Activated naive CD8-positive, alpha-beta T cell (primary cell): ENCODE measurements at regions not wholly inside any gene's neighbourhood (a gene's known extent, or its start where the extent isn't known, plus 50 kb on each side); places are given as distances from the start of the nearest gene placed in this dataset.

Source experiments
- H3K27ac Mint-ChIP-seq: one replicate; pipeline ENCODE4 v1.8.0; 2021; ENCODE audit warnings: mixed read lengths
- H3K27me3 Mint-ChIP-seq: one replicate; pipeline ENCODE4 v1.8.0; 2021; ENCODE audit warnings: mixed read lengths
- H3K36me3 Mint-ChIP-seq: one replicate; pipeline ENCODE4 v1.8.0; 2021; ENCODE audit warnings: mixed read lengths
- H3K4me1 Mint-ChIP-seq: one replicate; pipeline ENCODE4 v1.8.0; 2021; ENCODE audit warnings: low read depth, mixed read lengths
- H3K4me3 Mint-ChIP-seq: one replicate; pipeline ENCODE4 v1.8.0; 2021; ENCODE audit warnings: mild to moderate bottlenecking, mixed read lengths
- H3K9me3 Mint-ChIP-seq: one replicate; pipeline ENCODE4 v1.8.0; 2021; ENCODE audit warnings: low read depth, mixed read lengths

- Mint-ChIP-seq H3K9me3 (peaks cover 4% of the 10 kb centered on the region), H3K4me3 (no peak overlapping the region), H3K36me3 (no peaks in the 10 kb centered on the region), H3K27me3 (peaks cover 30% of the 10 kb centered on the region), H3K27ac (no peak overlapping the region), H3K4me1 (peaks cover 10% of the 10 kb centered on the region)
Observed at GRCh38 chr18:5632041-5632440, 88.2 kb upstream of the EPB41L3 start.

GRCh38 chr18:5630900-5631413, 87.2 kb upstream of the EPB41L3 start:
- Mint-ChIP-seq H3K36me3 (no peaks in the 10 kb centered on the region), H3K27me3 (peaks cover 26% of the 10 kb centered on the region), H3K9me3 (peaks cover under 1% of the 10 kb centered on the region), H3K4me1 (peaks cover 10% of the 10 kb centered on the region), H3K27ac (no peak overlapping the region), H3K4me3 (peak overlapping the region; percentile 33)

GRCh38 chr18:5630057-5630899, 86.5 kb upstream of the EPB41L3 start:
- peaks cover 10% of the 10 kb centered on the region for H3K4me1 Mint-ChIP-seq
- H3K27ac Mint-ChIP-seq = no peak overlapping the region
- H3K36me3 Mint-ChIP-seq = no peaks in the 10 kb centered on the region
- H3K9me3 Mint-ChIP-seq = no peaks in the 10 kb centered on the region
- no peak overlapping the region for H3K4me3 Mint-ChIP-seq
- peaks cover 25% of the 10 kb centered on the region for H3K27me3 Mint-ChIP-seq

- H3K4me3 Mint-ChIP-seq = no peak overlapping the region
- peaks cover 22% of the 10 kb centered on the region for H3K27me3 Mint-ChIP-seq
- H3K4me1 Mint-ChIP-seq = peaks cover 10% of the 10 kb centered on the region
- no peak overlapping the region for H3K27ac Mint-ChIP-seq
- no peaks in the 10 kb centered on the region for H3K9me3 Mint-ChIP-seq
- H3K36me3 Mint-ChIP-seq = no peaks in the 10 kb centered on the region
Observed at GRCh38 chr18:5628512-5629255, 84.9 kb upstream of the EPB41L3 start.

- H3K36me3 Mint-ChIP-seq = no peaks in the 10 kb centered on the region
- H3K9me3 Mint-ChIP-seq = no peaks in the 10 kb centered on the region
- peaks cover 19% of the 10 kb centered on the region for H3K27me3 Mint-ChIP-seq
- peak overlapping the region; percentile 71 for H3K4me3 Mint-ChIP-seq
- no peak overlapping the region for H3K27ac Mint-ChIP-seq
- H3K4me1 Mint-ChIP-seq = peaks cover 10% of the 10 kb centered on the region
Observed at GRCh38 chr18:5627776-5628511, 84.1 kb upstream of the EPB41L3 start.

GRCh38 chr18:5626130-5626880, 82.5 kb upstream of the EPB41L3 start:
- Mint-ChIP-seq H3K4me1 (peaks cover 8% of the 10 kb centered on the region), H3K4me3 (no peak overlapping the region), H3K27ac (no peak overlapping the region), H3K27me3 (peaks cover 13% of the 10 kb centered on the region), H3K36me3 (no peaks in the 10 kb centered on the region), H3K9me3 (no peaks in the 10 kb centered on the region)

- Mint-ChIP-seq H3K36me3 (no peaks in the 10 kb centered on the region), H3K27ac (no peak overlapping the region), H3K9me3 (no peaks in the 10 kb centered on the region), H3K4me1 (peaks cover 7% of the 10 kb centered on the region), H3K27me3 (peaks cover 9% of the 10 kb centered on the region), H3K4me3 (no peak overlapping the region)
Observed at GRCh38 chr18:5625076-5625475, 81.3 kb upstream of the EPB41L3 start.

- Mint-ChIP-seq H3K4me3 (no peak overlapping the region), H3K9me3 (no peaks in the 10 kb centered on the region), H3K27ac (no peak overlapping the region), H3K36me3 (no peaks in the 10 kb centered on the region), H3K4me1 (peaks cover 2% of the 10 kb centered on the region), H3K27me3 (peaks cover 9% of the 10 kb centered on the region)
Observed at GRCh38 chr18:5622905-5623304, 79.1 kb upstream of the EPB41L3 start.

- no peaks in the 10 kb centered on the region for H3K9me3 Mint-ChIP-seq
- no peaks in the 10 kb centered on the region for H3K4me1 Mint-ChIP-seq
- H3K4me3 Mint-ChIP-seq = no peak overlapping the region
- H3K27ac Mint-ChIP-seq = no peak overlapping the region
- peaks cover 9% of the 10 kb centered on the region for H3K27me3 Mint-ChIP-seq
- H3K36me3 Mint-ChIP-seq = no peaks in the 10 kb centered on the region
Observed at GRCh38 chr18:5620289-5620688, 76.5 kb upstream of the EPB41L3 start.

- Mint-ChIP-seq H3K4me1 (no peaks in the 10 kb centered on the region), H3K27me3 (peaks cover 9% of the 10 kb centered on the region), H3K4me3 (no peak overlapping the region), H3K27ac (no peak overlapping the region), H3K36me3 (no peaks in the 10 kb centered on the region), H3K9me3 (no peaks in the 10 kb centered on the region)
Observed at GRCh38 chr18:5619376-5619775, 75.6 kb upstream of the EPB41L3 start.

- H3K27me3 Mint-ChIP-seq = peaks cover 9% of the 10 kb centered on the region
- no peak overlapping the region for H3K27ac Mint-ChIP-seq
- no peaks in the 10 kb centered on the region for H3K36me3 Mint-ChIP-seq
- H3K9me3 Mint-ChIP-seq = no peaks in the 10 kb centered on the region
- no peak overlapping the region for H3K4me3 Mint-ChIP-seq
- H3K4me1 Mint-ChIP-seq = no peaks in the 10 kb centered on the region
Observed at GRCh38 chr18:5618047-5618688, 74.4 kb upstream of the EPB41L3 start.

- peaks cover 6% of the 10 kb centered on the region for H3K27me3 Mint-ChIP-seq
- H3K4me1 Mint-ChIP-seq = no peaks in the 10 kb centered on the region
- H3K27ac Mint-ChIP-seq = no peak overlapping the region
- H3K36me3 Mint-ChIP-seq = no peaks in the 10 kb centered on the region
- no peak overlapping the region for H3K4me3 Mint-ChIP-seq
- H3K9me3 Mint-ChIP-seq = no peaks in the 10 kb centered on the region
Observed at GRCh38 chr18:5611221-5611620, 67.4 kb upstream of the EPB41L3 start.

GRCh38 chr18:5608846-5609245, 65.0 kb upstream of the EPB41L3 start:
- Mint-ChIP-seq H3K9me3 (no peaks in the 10 kb centered on the region), H3K4me1 (no peaks in the 10 kb centered on the region), H3K4me3 (no peak overlapping the region), H3K36me3 (no peaks in the 10 kb centered on the region), H3K27ac (no peak overlapping the region), H3K27me3 (peaks cover 5% of the 10 kb centered on the region)

- Mint-ChIP-seq H3K4me3 (no peak overlapping the region), H3K36me3 (no peaks in the 10 kb centered on the region), H3K27ac (no peak overlapping the region)
Observed at GRCh38 chr18:5606951-5607350, 63.2 kb upstream of the EPB41L3 start.

More at GRCh38 chr18:5606951-5607350, 63.2 kb upstream of the EPB41L3 start:
- Mint-ChIP-seq H3K27me3 (peaks cover 5% of the 10 kb centered on the region), H3K4me1 (no peaks in the 10 kb centered on the region), H3K9me3 (no peaks in the 10 kb centered on the region)
